Activated CD4-positive, alpha-beta T cell treated with anti-CD3 and anti-CD28 coated beads, Interleukin-2, amount 10 ng/mL, durations not matched to agents 24 days and 14 days (primary cell): ENCODE measurements at regions not wholly inside any gene's neighbourhood (a gene's known extent, or its start where the extent isn't known, plus 50 kb on each side); places are given as distances from the start of the nearest gene placed in this dataset.
"Not testable (repeated sequence)": the region's sequence is repeated elsewhere in the genome, so short reads cannot be mapped to it uniquely, and the experiment has no call there.

Experiments
- DNase-seq: peaks from one replicate; pipeline ENCODE4 v3.0.0; 2022
- H3K27ac Mint-ChIP-seq: one replicate; pipeline ENCODE4 v1.8.0; 2022; ENCODE audit warnings: mild to moderate bottlenecking, mixed read lengths
- H3K27me3 Mint-ChIP-seq: one replicate; pipeline ENCODE4 v1.8.0; 2022; ENCODE audit warnings: mixed read lengths
- H3K36me3 Mint-ChIP-seq: one replicate; pipeline ENCODE4 v1.8.0; 2022; ENCODE audit warnings: low read depth, mild to moderate bottlenecking, mixed read lengths
- H3K4me1 Mint-ChIP-seq: one replicate; pipeline ENCODE4 v1.8.0; 2021; ENCODE audit warnings: mixed read lengths
- H3K4me3 Mint-ChIP-seq: one replicate; pipeline ENCODE4 v1.8.0; 2022; ENCODE audit warnings: mild to moderate bottlenecking, moderate library complexity, mixed read lengths
- H3K9me3 Mint-ChIP-seq: one replicate; pipeline ENCODE4 v1.8.0; 2021; ENCODE audit warnings: mixed read lengths
- intact Hi-C: fragments of 100-400 bp; cut with micrococcal nuclease; formaldehyde crosslinking; loops from one replicate; pipeline ENCODE4 v1.15.1; 2023

- no peak for DNase-seq
- H3K4me3 Mint-ChIP-seq, result no peak overlapping the region
- no peak overlapping the region for H3K27ac Mint-ChIP-seq
- intact Hi-C loops, result no loop called here
- H3K36me3 Mint-ChIP-seq, result no peaks in the 10 kb centered on the region
- no peaks in the 10 kb centered on the region for H3K4me1 Mint-ChIP-seq
- no peaks in the 10 kb centered on the region for H3K9me3 Mint-ChIP-seq
- H3K27me3 Mint-ChIP-seq, result no peaks in the 10 kb centered on the region
These were observed 185.5 kb upstream of the KCNMB2 start for GRCh38 chr3:178350763-178351162.

DNA sequence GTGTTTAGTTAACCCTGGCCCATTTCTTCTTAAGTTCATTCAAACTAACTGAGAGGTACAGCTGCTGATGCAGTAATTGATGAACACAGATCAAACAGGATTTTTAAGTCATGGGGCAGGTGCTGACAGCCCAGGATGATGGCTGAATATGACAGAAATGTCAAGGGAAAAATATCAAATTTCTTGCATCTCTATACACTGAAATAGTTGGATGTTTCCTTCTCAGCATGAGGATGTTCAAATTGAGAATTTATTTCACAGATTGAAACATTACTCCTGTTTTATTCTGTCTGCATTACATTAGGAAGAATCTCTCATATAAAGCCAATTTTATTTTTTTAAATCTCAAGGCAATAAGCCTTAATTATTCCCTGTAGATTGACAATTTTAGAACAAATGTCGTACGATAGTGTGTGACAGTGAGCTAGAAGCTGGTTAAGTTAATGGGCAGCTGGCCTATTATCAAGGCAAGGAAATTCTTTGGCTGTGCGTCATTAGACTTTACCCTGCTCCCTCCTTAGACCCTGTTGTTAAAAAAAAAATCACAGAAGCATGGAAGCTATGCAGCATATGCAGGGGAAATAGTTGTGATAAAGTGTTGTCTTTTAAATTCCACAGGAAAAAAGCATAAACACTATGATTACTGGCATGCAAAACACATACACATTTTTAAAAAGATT lies 183.8 kb upstream of the KCNMB2 start:
- no peak for DNase-seq
- Mint-ChIP-seq H3K4me3 (no peak overlapping the region), H3K36me3 (no peaks in the 10 kb centered on the region), H3K27ac (no peak overlapping the region), H3K4me1 (no peaks in the 10 kb centered on the region), H3K9me3 (no peaks in the 10 kb centered on the region), H3K27me3 (no peaks in the 10 kb centered on the region)
- intact Hi-C loops, result no loop called here

- no peak overlapping the region for H3K27ac Mint-ChIP-seq
- H3K9me3 Mint-ChIP-seq, result no peaks in the 10 kb centered on the region
- no peak overlapping the region for H3K4me3 Mint-ChIP-seq
- H3K4me1 Mint-ChIP-seq, result no peaks in the 10 kb centered on the region
- no peak for DNase-seq
- intact Hi-C loops, result no loop called here
- H3K36me3 Mint-ChIP-seq, result no peaks in the 10 kb centered on the region
- H3K27me3 Mint-ChIP-seq, result no peaks in the 10 kb centered on the region
These were observed 183.1 kb upstream of the KCNMB2 start for GRCh38 chr3:178353006-178353694.

DNA sequence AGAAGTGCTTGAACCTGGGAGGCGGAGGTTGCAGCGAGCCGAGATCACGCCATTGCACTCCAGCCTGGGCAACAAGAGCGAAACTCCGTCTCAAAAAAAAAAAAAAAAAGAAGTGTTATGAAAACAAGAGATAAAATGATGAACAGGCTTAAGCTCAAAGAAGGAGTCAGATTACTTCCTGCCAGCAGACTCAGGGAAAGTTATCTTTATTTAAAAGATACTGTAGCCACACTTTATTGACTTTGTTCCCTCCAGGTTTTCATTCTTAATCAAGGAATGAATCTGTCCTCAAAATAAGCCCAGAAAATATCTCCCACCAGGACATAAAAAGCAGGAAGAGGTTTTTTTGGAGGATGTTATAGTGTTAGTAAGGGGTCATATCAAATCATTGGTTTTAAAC lies 176.5 kb upstream of the KCNMB2 start:
- H3K4me3 Mint-ChIP-seq, result no peak overlapping the region
- no peaks in the 10 kb centered on the region for H3K27me3 Mint-ChIP-seq
- no peaks in the 10 kb centered on the region for H3K9me3 Mint-ChIP-seq
- no peaks in the 10 kb centered on the region for H3K4me1 Mint-ChIP-seq
- no peak for DNase-seq
- H3K36me3 Mint-ChIP-seq, result no peaks in the 10 kb centered on the region
- no peak overlapping the region for H3K27ac Mint-ChIP-seq
- intact Hi-C loops, result no loop called here

DNA sequence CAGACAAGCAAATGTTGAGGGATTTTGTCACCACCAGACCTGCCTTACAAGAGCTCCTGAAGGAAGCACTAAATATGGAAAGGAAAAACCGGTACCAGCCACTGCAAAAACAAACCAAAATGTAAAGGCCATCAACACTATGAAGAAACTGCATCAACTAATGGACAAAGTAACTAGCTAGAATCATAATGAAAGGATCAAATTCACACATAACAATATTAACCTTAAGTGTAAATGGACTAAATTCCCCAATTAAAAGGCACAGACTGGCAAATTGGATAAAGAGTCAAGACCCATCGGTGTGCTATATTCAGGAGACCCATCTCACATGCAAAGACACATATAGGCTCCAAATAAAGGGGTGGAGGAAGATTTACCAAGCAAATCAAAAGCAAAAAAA lies 173.2 kb upstream of the KCNMB2 start:
- H3K27me3 Mint-ChIP-seq, H3K36me3 Mint-ChIP-seq, H3K9me3 Mint-ChIP-seq, H3K4me1 Mint-ChIP-seq, H3K4me3 Mint-ChIP-seq, DNase-seq, H3K27ac Mint-ChIP-seq, intact Hi-C loops: not testable (repeated sequence)

GRCh38 chr3:178367817-178368617 lies 168.2 kb upstream of the KCNMB2 start:
- no peaks in the 10 kb centered on the region for H3K27me3 Mint-ChIP-seq
- H3K4me1 Mint-ChIP-seq, result no peaks in the 10 kb centered on the region
- H3K27ac Mint-ChIP-seq, result no peak overlapping the region
- no peak overlapping the region for H3K4me3 Mint-ChIP-seq
- DNase-seq, result no peak
- intact Hi-C loops, result no loop called here
- no peaks in the 10 kb centered on the region for H3K36me3 Mint-ChIP-seq
- H3K9me3 Mint-ChIP-seq, result no peaks in the 10 kb centered on the region

- Mint-ChIP-seq H3K4me1 (no peaks in the 10 kb centered on the region), H3K27me3 (no peaks in the 10 kb centered on the region), H3K4me3 (no peak overlapping the region), H3K9me3 (no peaks in the 10 kb centered on the region), H3K36me3 (no peaks in the 10 kb centered on the region), H3K27ac (no peak overlapping the region)
- no peak for DNase-seq
- intact Hi-C loops, result no loop called here
These were observed 167.2 kb upstream of the KCNMB2 start for GRCh38 chr3:178369006-178369405.

DNA sequence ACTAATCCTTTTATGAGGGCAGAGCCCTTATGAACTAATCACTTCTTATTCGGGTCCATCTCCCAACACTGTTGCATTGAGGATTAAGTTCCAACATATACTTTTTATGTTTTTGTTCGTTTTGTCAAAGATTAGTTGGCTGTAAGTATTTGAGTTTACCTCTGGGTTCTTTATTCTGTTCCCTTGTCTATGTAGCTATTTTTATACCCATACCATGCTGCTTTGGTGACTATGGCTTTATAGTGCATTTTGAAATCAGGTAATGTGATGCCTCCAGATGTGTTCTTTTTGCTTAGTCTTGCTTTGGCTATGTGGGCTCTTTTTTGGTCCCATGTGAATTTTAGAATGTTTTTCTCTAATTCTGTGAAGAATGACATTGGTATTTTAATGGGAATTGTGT lies 166.4 kb upstream of the KCNMB2 start:
- no peaks in the 10 kb centered on the region for H3K36me3 Mint-ChIP-seq
- H3K9me3 Mint-ChIP-seq, result no peaks in the 10 kb centered on the region
- no peaks in the 10 kb centered on the region for H3K4me1 Mint-ChIP-seq
- intact Hi-C loops, result no loop called here
- H3K4me3 Mint-ChIP-seq, result no peak overlapping the region
- H3K27ac Mint-ChIP-seq, result no peak overlapping the region
- no peaks in the 10 kb centered on the region for H3K27me3 Mint-ChIP-seq
- DNase-seq, result no peak

DNA sequence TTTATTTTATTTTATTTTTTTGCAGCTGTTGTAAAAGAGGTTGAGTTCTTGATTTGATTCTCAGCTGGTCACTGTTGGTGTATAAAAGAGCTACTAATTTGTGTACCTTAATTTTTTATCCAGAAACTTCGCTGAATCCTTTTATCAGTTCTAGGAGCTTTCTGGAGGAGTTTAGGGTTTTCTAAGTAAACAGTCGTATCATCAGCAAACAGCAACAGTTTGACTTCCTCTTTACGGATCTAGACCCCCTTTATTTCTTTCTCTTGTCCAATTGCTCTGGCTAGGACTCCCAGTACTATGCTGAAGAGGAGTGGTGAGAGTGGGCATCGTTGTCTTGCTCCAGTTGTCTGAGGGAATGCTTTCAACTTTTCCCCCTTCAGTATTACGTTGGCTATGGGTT lies 165.8 kb upstream of the KCNMB2 start:
- no peaks in the 10 kb centered on the region for H3K4me1 Mint-ChIP-seq
- no peaks in the 10 kb centered on the region for H3K36me3 Mint-ChIP-seq
- intact Hi-C loops, result no loop called here
- no peak overlapping the region for H3K4me3 Mint-ChIP-seq
- no peak for DNase-seq
- no peak overlapping the region for H3K27ac Mint-ChIP-seq
- no peaks in the 10 kb centered on the region for H3K27me3 Mint-ChIP-seq
- no peaks in the 10 kb centered on the region for H3K9me3 Mint-ChIP-seq

GRCh38 chr3:178381555-178381954 lies 154.7 kb upstream of the KCNMB2 start:
- Mint-ChIP-seq H3K27me3 (no peaks in the 10 kb centered on the region), H3K4me3 (no peak overlapping the region), H3K36me3 (no peaks in the 10 kb centered on the region), H3K4me1 (no peaks in the 10 kb centered on the region), H3K9me3 (no peaks in the 10 kb centered on the region), H3K27ac (no peak overlapping the region)
- intact Hi-C loops, result no loop called here
- no peak for DNase-seq

DNA sequence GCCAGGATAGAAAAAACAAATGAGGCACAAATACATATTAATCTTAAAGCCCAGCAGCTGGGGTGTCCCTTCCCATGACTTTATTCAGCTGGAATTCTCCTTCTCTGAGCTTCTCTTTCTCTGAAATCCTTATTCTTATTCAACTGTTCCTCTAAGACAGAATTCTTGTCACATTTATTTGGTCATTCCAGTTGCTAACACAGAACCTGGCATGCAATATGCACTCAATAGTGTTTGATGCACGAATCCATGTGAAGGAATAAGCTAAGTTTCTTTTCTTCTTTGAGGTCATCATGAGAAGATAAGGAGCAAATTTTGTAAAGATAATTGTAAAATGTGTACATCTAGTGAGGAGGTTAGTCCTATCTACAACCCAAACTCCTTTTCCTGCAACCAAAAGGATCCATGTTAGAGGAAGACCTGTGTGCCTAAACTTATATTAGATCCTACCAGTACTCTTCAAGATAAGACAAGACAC lies 154.2 kb upstream of the KCNMB2 start:
- no peak overlapping the region for H3K4me3 Mint-ChIP-seq
- H3K9me3 Mint-ChIP-seq, result no peaks in the 10 kb centered on the region
- H3K27ac Mint-ChIP-seq, result no peak overlapping the region
- intact Hi-C loops, result no loop called here
- H3K36me3 Mint-ChIP-seq, result no peaks in the 10 kb centered on the region
- H3K27me3 Mint-ChIP-seq, result peaks cover 1% of the 10 kb centered on the region
- no peak for DNase-seq
- no peaks in the 10 kb centered on the region for H3K4me1 Mint-ChIP-seq

- Mint-ChIP-seq H3K9me3 (no peaks in the 10 kb centered on the region), H3K4me1 (no peaks in the 10 kb centered on the region), H3K36me3 (no peaks in the 10 kb centered on the region), H3K4me3 (no peak overlapping the region), H3K27ac (no peak overlapping the region), H3K27me3 (peaks cover 1% of the 10 kb centered on the region)
- intact Hi-C loops, result no loop called here
- DNase-seq, result no peak
These were observed 153.7 kb upstream of the KCNMB2 start for GRCh38 chr3:178382449-178383061.

DNA sequence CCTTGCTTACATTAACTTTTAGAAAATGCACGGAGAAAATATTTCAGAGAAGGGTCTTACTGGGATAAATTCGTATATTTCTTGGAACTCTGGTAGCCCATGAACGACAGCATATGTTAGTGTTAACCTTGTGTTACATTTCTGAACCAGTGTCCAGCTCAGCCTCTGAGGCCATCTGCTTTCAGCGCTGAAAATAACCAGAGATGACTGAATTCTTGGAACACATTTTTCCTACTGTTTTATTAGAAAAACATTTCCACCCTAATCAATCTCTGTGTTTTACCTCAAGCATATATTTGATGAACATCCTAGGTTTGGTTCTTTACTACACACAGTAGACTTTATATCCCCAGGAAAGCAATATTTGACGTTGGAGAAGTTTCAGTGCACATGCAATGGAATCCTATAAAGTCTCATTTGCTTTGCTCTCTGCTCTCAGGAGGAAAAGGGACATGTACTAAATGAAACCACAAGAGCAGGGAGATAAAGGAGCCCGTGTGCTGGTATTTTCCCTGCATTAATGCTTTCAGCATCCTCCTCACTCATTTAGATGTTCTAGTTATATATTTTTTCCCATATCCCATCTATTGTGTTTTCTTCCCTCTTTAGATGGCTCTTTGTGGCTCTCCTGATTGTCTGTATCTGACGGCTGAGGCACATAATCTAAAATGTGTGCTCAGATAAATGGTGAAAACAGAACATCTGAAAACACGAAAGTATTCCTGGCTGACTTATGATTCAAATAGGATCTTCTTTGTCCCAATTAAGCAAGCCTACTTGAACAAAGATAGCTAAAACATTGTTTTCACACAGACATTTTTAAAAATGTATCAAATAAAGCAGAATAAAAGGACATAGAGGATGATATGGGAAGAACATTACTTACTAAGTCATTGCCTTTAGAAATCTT lies 151.7 kb upstream of the KCNMB2 start:
- no peak for DNase-seq
- H3K4me1 Mint-ChIP-seq, result no peaks in the 10 kb centered on the region

More for the DNA sequence above, 151.7 kb upstream of the KCNMB2 start:
- intact Hi-C loops, result loop anchor here (1.0 to 5.0 kb wide), 2 partner anchors 1447 to 1512 kb away; no protein-coding TSS in a partner anchor
- Mint-ChIP-seq H3K27ac (no peak overlapping the region), H3K27me3 (peaks cover 3% of the 10 kb centered on the region), H3K9me3 (no peaks in the 10 kb centered on the region), H3K4me3 (no peak overlapping the region), H3K36me3 (no peaks in the 10 kb centered on the region)
